ENCODE measurements at regions not wholly inside any gene's neighbourhood (a gene's known extent, or its start where the extent isn't known, plus 50 kb on each side); places are given as distances from the start of the nearest gene placed in this dataset.

DNA sequence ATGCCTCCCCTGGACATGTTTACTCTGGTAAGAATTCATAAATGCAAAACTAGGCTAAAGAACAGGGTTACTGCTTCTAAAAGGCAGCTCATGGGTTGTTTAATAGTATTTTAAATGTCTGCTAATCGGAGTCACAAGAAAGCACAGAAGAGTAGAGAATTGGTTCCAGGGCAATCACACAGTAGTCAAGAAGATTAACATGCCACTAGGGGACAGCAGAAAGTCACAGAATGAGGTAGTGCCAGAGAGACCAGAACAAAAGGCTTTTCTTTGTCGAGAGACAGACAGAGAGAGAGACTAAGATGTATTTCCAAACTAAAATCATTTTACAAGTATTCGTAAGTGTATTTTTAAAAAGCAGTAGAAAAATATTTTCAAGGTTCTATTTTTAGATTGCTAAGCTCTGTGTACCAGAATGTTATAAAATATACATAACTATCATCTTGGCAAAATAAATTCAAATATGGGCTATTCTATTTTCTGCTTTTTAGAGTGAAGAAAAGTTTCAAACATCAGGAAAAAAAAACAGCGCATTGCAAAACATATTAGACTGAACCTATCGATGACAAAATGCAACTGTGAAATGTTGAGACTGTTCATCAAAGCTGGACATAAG, 78.3 kb upstream of the CDIN1 start:
- DNase-seq = peak in 1 of 2 donors; percentile 2

DNA sequence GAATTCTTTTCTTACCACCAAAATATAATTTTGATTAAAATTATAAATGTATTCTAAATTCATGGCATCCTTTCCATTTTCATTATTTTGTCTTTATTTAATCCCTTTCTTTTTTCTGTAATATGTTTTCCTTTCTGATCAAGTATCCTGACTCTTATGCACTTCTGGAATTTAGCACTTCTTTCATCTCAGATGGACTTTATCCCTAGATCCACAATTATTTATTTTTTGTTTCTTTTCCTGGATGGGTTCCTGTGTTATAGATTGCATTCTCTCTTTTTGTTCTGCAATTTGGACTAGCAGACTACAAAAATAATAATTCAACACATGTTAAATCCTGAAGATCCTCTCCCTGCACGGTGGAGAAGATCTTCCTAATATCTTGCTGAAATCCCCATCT, 76.9 kb upstream of the CDIN1 start:
- no peak for DNase-seq

DNA sequence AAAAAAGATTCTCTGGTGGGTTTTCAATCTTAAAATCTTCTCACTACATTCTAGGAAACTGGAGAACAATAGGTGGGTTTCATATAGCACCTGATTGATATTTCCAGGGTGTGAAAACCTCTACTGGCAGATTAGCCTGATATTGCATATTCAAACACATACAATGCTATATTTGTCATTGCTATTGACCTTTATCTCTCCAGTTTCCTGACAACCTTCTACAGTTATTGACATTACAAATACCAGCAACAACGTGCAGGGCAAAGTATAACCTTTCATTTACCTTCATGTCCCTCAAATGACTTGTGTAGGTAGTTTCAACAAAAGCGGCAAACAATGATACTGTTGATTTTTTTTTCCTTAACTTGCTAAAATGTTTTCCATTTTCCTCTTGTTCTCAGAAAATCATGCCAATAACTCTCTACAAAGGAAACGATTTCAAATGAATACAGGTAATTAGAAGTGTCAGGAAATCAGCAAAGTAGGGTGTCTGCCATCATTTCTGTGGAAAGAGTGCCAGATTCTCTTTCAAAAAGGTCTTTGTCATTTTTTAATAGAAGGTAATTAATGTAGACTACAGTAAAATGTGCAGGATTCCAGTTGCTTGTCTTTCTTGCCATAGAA, 72.6 kb upstream of the CDIN1 start:
- DNase-seq = no peak

DNA sequence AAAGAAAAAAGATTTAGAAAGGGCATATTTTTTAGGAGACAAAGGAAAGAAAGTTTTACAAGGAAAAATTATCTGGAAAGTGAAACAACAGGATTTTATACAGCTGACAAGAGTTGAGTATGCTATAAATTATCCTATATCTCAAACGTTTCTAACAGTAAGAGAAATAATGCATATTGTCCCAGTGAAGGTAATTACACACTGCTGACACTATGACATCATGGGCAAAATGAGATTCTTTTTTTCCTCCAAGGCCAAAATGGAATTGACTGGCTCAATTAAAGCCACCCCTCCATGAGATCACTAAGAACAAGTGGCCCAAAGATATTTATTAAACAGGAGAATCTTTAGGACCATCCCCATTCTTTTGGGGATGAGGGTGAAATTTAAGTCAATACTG, 72.0 kb upstream of the CDIN1 start:
- no peak for DNase-seq

DNA sequence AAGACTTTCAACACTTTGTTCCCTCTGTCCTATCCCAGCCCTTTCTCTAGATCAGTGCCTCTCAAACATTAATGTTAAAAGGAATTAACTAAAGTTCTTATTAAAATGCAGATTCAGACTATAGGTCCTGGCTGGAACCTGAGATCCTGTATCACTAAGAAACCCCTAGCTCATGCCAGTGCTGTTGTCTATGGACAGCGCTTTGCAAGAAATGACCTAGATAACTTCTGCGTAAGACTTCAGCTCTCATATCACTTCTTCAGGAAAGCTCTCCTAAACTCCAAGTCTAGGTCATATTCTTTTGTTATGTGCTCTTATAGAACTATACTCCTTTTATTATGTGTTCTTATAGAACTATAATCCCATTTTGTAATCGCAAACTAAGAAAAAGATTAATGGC, 67.8 kb upstream of the CDIN1 start:
- no peak for DNase-seq

DNA sequence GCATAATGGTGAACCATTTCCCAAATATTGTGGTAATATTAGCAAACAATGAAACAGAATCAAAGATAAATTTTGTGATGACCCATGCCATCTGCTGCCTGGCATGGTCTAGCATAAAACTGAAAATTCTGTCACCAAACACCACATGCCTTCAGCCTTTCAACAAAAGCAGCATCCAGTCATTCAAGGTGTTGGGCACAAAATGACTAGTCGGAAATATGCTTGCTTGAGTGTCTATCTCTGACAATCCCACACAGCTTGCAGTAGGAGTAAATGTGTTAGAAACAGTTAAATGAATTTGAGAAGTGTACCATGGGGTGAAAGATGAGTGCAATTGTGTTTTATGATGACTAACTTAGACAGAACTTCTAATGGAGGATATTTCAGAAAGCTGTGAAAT, 61.7 kb upstream of the CDIN1 start:
- no peak for DNase-seq

DNA sequence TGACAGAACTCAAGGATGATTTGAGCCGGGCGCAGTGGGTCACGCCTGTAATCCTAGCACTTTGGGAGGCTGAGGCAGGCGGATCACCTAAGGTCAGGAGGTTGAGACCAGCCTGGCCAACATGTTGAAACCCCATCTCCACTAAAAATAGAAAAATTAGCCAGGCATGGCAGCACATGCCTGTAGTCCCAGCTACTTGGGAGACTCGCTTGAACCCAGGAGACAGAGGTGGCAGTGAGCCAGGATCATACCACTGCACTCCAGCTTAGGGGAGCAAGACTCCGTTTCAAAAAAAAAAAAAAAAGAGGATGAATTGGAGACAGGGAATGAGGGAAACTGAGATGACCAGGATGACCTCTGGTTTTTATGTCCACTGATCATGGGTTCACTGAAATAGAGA, 60.4 kb upstream of the CDIN1 start:
- DNase-seq = no peak

DNA sequence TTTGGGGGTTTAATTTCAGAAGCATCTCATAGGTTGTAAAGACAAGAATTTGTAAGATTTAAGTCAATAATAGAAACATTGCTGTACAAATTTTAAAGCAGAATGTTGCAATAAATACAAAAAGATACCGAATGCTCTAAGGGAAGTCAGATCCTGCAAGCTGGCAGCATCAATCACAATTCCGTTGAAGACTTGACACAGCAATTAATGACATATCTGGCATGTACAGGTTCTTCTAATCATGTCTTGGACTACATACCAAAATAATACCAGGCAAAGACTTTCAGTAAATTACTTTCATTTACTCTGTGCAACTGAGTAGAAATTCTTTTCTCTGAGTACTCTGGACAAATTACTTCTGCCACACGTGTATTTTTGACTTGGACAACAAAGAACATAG, 54.0 kb upstream of the CDIN1 start:
- DNase-seq = no peak

DNA sequence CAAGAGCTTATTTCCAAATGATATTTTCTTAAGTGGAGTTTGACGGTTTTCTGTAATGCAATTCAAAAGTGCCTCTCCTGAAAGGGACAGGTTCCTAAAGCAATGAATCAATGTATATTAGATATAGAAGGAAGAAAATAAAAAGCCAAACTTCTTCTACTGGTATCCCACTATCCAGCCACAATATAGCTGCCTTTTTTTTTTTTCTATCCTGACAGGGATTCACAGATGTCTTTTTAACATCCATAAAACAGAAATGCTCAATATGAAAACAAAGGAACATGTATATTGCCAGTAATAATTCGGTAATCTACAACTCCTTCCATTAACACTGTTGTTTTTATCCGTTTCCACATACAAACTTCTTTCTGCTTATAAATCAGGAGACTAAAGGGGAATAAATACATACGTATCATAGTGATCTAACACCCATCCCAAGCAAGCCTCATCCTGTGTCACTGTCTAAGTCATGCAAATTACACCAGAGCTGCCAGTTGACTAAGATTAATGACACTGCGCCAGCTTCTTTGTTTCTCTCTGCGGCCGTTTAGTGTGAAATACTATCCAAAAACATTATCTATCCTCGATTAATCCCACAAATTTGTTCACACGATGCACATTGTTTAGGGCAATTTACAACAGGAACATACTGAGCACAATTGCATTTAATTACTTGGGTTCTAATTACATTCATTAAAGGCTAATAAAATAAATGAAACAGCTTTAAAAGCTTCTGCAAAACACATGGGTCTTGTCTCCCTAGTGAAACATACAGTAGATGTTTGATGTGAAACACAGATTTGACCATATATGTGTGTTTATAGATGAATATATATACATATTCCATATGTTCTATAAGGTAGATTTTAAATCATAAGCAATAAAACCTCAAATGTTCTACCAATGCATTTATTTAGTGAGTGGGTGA, 51.9 kb upstream of the CDIN1 start:
- no peak for DNase-seq

DNA sequence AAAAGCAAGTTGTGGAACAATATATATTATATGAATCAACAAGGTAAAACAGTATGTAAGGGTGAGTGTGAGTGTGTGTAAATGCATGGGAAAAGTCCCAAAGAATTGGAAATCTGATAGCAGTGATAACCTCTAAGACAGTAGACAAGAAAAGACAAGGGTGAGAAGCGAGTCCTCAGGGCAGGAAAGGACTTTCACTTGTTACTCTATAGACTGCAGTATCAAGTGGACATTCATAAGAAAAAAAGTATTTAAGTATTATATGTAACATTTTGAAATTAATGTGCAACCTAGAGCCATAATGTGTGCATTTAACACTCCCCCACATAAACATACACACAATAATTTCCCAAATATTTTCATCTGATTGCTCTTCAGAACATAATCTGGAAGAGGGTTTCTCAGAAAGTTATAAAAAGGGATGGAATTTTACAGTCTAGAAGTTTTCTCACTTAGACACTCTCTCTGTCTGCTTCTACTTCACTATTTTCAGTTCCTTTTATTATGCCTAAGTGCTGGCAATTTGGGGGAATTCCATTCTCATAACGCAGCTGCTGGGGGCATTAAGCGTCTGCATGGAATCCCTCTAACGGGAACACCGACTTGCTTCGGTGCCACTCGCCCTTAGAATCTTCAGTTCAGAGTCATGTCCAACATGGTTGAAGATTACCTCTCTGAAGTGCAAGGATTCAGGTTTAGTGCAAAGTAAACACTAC, 50.0 kb upstream of the CDIN1 start:
- DNase-seq = no peak
